KMS-11 (cell line): ENCODE measurements at regions not wholly inside any gene's neighbourhood (a gene's known extent, or its start where the extent isn't known, plus 50 kb on each side); places are given as distances from the start of the nearest gene placed in this dataset.

Experiments
- H2AFZ ChIP-seq: fragments of 200-600 bp; sonication (generic); 2 replicates; pipeline ENCODE4 v1.6.1; 2016; ENCODE audit warnings: antibody characterized with exemption, mixed run types, low read depth
- H3K27ac ChIP-seq: fragments of 200-600 bp; sonication (generic); 2 replicates; pipeline ENCODE4 v1.6.1; 2016; ENCODE audit warnings: mild to moderate bottlenecking, mixed run types
- H3K27me3 ChIP-seq: fragments of 200-600 bp; sonication (generic); 2 replicates; pipeline ENCODE4 v1.6.1; 2017; ENCODE audit warnings: mild to moderate bottlenecking, low read depth, mixed run types, moderate library complexity; ENCODE audit not compliant: insufficient read depth
- H3K36me3 ChIP-seq: fragments of 200-600 bp; sonication (generic); 2 replicates; pipeline ENCODE4 v1.6.1; 2017; ENCODE audit warnings: mild to moderate bottlenecking, mixed run types; ENCODE audit not compliant: insufficient read depth
- H3K4me1 ChIP-seq: fragments of 200-600 bp; sonication (generic); 2 replicates; pipeline ENCODE4 v1.6.1; 2016; ENCODE audit warnings: mild to moderate bottlenecking, low read depth, mixed run types; ENCODE audit not compliant: poor library complexity, severe bottlenecking
- H3K4me2 ChIP-seq: fragments of 200-600 bp; sonication (generic); 2 replicates; pipeline ENCODE4 v1.7.0; 2016; ENCODE audit warnings: mild to moderate bottlenecking, mixed run types
- H3K4me3 ChIP-seq: fragments of 200-600 bp; sonication (generic); IDR thresholded peaks from 2 replicates; pipeline ENCODE4 v1.6.1; 2017; ENCODE audit warnings: low read depth, low read length, mixed read lengths; ENCODE audit not compliant: insufficient read depth
- H3K79me2 ChIP-seq: fragments of 200-600 bp; sonication (generic); 2 replicates; pipeline ENCODE4 v1.6.1; 2016; ENCODE audit warnings: low read depth, mixed run types; ENCODE audit not compliant: insufficient read depth
- H3K9ac ChIP-seq: fragments of 200-600 bp; sonication (generic); 2 replicates; pipeline ENCODE4 v1.6.1; 2016; ENCODE audit warnings: mild to moderate bottlenecking, mixed run types
- H4K20me1 ChIP-seq: fragments of 200-600 bp; sonication (generic); 2 replicates; pipeline ENCODE4 v1.6.1; 2016; ENCODE audit warnings: mild to moderate bottlenecking, mixed run types; ENCODE audit not compliant: insufficient read depth
- CTCF ChIP-seq: fragments of 200-600 bp; sonication (generic); conservative IDR thresholded peaks from 2 replicates; pipeline ENCODE4 v1.6.1; 2017; ENCODE audit warnings: low read depth, mild to moderate bottlenecking, antibody characterized with exemption, low read length, moderate library complexity, mixed read lengths

DNA sequence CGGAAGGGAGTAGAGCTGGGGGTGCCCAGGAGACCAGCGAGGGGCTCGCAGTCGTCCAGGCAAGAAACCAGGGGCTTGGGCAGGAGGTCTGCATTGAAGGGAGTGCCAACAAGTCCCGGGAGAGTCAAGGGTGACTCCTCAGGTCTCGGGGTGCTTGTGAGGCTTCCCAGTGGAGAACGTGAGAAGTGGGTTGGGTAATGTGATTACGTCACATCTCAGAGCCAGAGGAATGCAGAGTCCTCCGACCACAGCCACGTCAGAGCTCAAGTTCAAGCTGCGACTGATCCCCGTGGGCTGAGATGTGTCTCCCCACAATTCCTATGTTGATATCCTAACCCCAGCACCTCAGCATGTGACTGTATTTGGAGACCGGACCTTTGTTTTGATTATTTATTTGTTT lies 89.7 kb upstream of the SHANK2 start:
- Histone ChIP-seq H3K36me3 (no peaks in the 10 kb centered on the region), H3K4me1 (no peaks in the 10 kb centered on the region), H3K4me2 (no peak overlapping the region), H4K20me1 (no peaks in the 10 kb centered on the region), H3K9ac (no peak overlapping the region), H2AFZ (no peak overlapping the region), H3K4me3 (no peak overlapping the region), H3K27me3 (peaks cover 3% of the 10 kb centered on the region; the same call in 1 of the 2 replicates), H3K79me2 (no peaks in the 10 kb centered on the region), H3K27ac (no peak overlapping the region)
- TF ChIP-seq CTCF: no peak

GRCh38 chr11:71341596-71341995 lies 89.2 kb upstream of the SHANK2 start:
- Histone ChIP-seq H3K36me3 (no peaks in the 10 kb centered on the region), H3K27ac (no peak overlapping the region), H3K9ac (no peak overlapping the region), H4K20me1 (no peaks in the 10 kb centered on the region), H3K4me3 (no peak overlapping the region), H3K4me1 (no peaks in the 10 kb centered on the region), H3K79me2 (no peaks in the 10 kb centered on the region), H3K4me2 (no peak overlapping the region), H3K27me3 (peaks cover 3% of the 10 kb centered on the region; the same call in 1 of the 2 replicates), H2AFZ (no peak overlapping the region)
- no peak for TF ChIP-seq CTCF

DNA sequence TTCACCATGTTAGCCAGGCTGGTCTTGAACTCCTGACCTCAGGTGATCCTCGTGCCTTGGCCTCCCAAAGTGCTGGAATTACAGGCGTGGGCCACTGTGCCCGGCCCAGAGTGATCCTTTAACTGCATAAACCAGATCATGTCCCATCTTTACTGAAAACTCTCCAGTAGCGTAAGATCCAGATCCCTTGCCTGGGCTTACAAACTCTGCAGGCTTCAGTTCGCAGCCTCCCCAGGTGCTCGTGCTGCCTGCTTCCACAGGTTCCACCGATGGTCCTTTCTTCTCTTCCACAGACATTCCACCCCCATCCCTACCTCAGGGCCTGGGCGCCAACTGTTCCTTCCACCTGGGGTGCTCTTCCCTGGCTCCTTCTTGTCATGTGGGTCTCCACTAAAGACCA lies 88.8 kb upstream of the SHANK2 start:
- Histone ChIP-seq H3K4me1 (no peaks in the 10 kb centered on the region), H2AFZ (no peak overlapping the region), H3K9ac (no peak overlapping the region), H3K4me3 (no peak overlapping the region), H3K4me2 (no peak overlapping the region), H3K27ac (no peak overlapping the region), H3K36me3 (no peaks in the 10 kb centered on the region), H3K79me2 (no peaks in the 10 kb centered on the region), H3K27me3 (peaks cover 3% of the 10 kb centered on the region; the same call in 1 of the 2 replicates), H4K20me1 (no peaks in the 10 kb centered on the region)
- no peak for TF ChIP-seq CTCF

GRCh38 chr11:71340086-71340606 lies 87.8 kb upstream of the SHANK2 start:
- Histone ChIP-seq H4K20me1 (no peaks in the 10 kb centered on the region), H3K36me3 (no peaks in the 10 kb centered on the region), H3K79me2 (no peaks in the 10 kb centered on the region), H3K4me3 (no peak overlapping the region), H2AFZ (no peak overlapping the region), H3K27me3 (peaks cover 3% of the 10 kb centered on the region; the same call in 1 of the 2 replicates), H3K4me1 (no peaks in the 10 kb centered on the region), H3K27ac (no peak overlapping the region), H3K4me2 (no peak overlapping the region), H3K9ac (no peak overlapping the region)
- no peak for TF ChIP-seq CTCF
